Stimulated activated CD4-positive, alpha-beta T cell treated with anti-CD3 and anti-CD28 coated beads, Interleukin-15, amount 100 ng/mL, for 24 hours (primary cell): ENCODE measurements at regions not wholly inside any gene's neighbourhood (a gene's known extent, or its start where the extent isn't known, plus 50 kb on each side); places are given as distances from the start of the nearest gene placed in this dataset.
"Not testable (repeated sequence)": the region's sequence is repeated elsewhere in the genome, so short reads cannot be mapped to it uniquely, and the experiment has no call there.

ENCODE experiments used
- DNase-seq: peaks from one replicate; pipeline ENCODE4 v3.0.0-alpha.2; 2020

GRCh38 chr4:115529126-115529525 is 415.7 kb upstream of the NDST4 start:
- DNase-seq: no peak

GRCh38 chr4:115519476-115519875 is 406.1 kb upstream of the NDST4 start:
- not testable (repeated sequence) for DNase-seq

- no peak for DNase-seq
Observed at GRCh38 chr4:115515772-115516171, 402.4 kb upstream of the NDST4 start.

- DNase-seq: no peak
Observed at GRCh38 chr4:115515366-115515765, 401.9 kb upstream of the NDST4 start.

- DNase-seq: no peak
Observed at GRCh38 chr4:115514675-115515074, 401.3 kb upstream of the NDST4 start.

- no peak for DNase-seq
Observed at GRCh38 chr4:115505326-115505725, 391.9 kb upstream of the NDST4 start.

GRCh38 chr4:115501656-115502055 is 388.2 kb upstream of the NDST4 start:
- DNase-seq: no peak

GRCh38 chr4:115493770-115494169 is 380.4 kb upstream of the NDST4 start:
- DNase-seq: not testable (repeated sequence)

GRCh38 chr4:115491686-115492085 is 378.3 kb upstream of the NDST4 start:
- DNase-seq: no peak

- DNase-seq: no peak
Observed at GRCh38 chr4:115489279-115489678, 375.9 kb upstream of the NDST4 start.

GRCh38 chr4:115485402-115485801 is 372.0 kb upstream of the NDST4 start:
- DNase-seq: no peak

- no peak for DNase-seq
Observed at GRCh38 chr4:115484479-115484878, 371.1 kb upstream of the NDST4 start.

- DNase-seq: no peak
Observed at GRCh38 chr4:115470763-115471162, 357.3 kb upstream of the NDST4 start.

- DNase-seq: not testable (repeated sequence)
Observed at GRCh38 chr4:115459301-115459700, 345.9 kb upstream of the NDST4 start.

- no peak for DNase-seq
Observed at GRCh38 chr4:115456231-115456630, 342.8 kb upstream of the NDST4 start.

GRCh38 chr4:115454228-115454627 is 340.8 kb upstream of the NDST4 start:
- DNase-seq: no peak

- DNase-seq: no peak
Observed at GRCh38 chr4:115453416-115453815, 340.0 kb upstream of the NDST4 start.

- not testable (repeated sequence) for DNase-seq
Observed at GRCh38 chr4:115452229-115452628, 338.8 kb upstream of the NDST4 start.

GRCh38 chr4:115437739-115438138 is 324.3 kb upstream of the NDST4 start:
- DNase-seq: no peak

- DNase-seq: no peak
Observed at GRCh38 chr4:115433491-115433890, 320.1 kb upstream of the NDST4 start.

- no peak for DNase-seq
Observed at GRCh38 chr4:115430024-115430423, 316.6 kb upstream of the NDST4 start.

GRCh38 chr4:115428455-115428854 is 315.0 kb upstream of the NDST4 start:
- DNase-seq: no peak

GRCh38 chr4:115424852-115425251 is 311.4 kb upstream of the NDST4 start:
- DNase-seq: no peak

GRCh38 chr4:115418635-115419396 is 305.4 kb upstream of the NDST4 start:
- DNase-seq: no peak

GRCh38 chr4:115396034-115396433 is 282.6 kb upstream of the NDST4 start:
- DNase-seq: no peak
